Mesothelial cell of epicardium (in vitro differentiated cells): ENCODE measurements at regions not wholly inside any gene's neighbourhood (a gene's known extent, or its start where the extent isn't known, plus 50 kb on each side); places are given as distances from the start of the nearest gene placed in this dataset.

Experiments used
- DNase-seq, 2 experiments: peaks; one replicate each; pipeline ENCODE4 v3.0.0; 2021; ENCODE audit warnings: low spot score in 2 of 2; ENCODE audit not compliant: unreplicated experiment in 2 of 2
- H3K27ac Mint-ChIP-seq: 2 replicates; pipeline ENCODE4 v1.8.0; 2021; ENCODE audit warnings: mixed read lengths
- H3K27me3 Mint-ChIP-seq: 2 replicates; pipeline ENCODE4 v1.8.0; 2021; ENCODE audit warnings: low read depth, mixed read lengths
- H3K36me3 Mint-ChIP-seq: 2 replicates; pipeline ENCODE4 v1.8.0; 2021; ENCODE audit warnings: mixed read lengths
- H3K4me1 Mint-ChIP-seq: 2 replicates; pipeline ENCODE4 v1.8.0; 2021; ENCODE audit warnings: mixed read lengths
- H3K4me3 Mint-ChIP-seq: 2 replicates; pipeline ENCODE4 v1.8.0; 2021; ENCODE audit warnings: mild to moderate bottlenecking, moderate library complexity, mixed read lengths
- H3K9me3 Mint-ChIP-seq: 2 replicates; pipeline ENCODE4 v1.8.0; 2021; ENCODE audit warnings: mixed read lengths
- CTCF ChIP-seq: fragments of 200-600 bp; sonication (generic); IDR thresholded peaks from one replicate; pipeline ENCODE4 v1.5.0; 2021; ENCODE audit warnings: antibody characterized with exemption; ENCODE audit not compliant: unreplicated experiment

- H3K4me1 Mint-ChIP-seq, result peaks cover 6% of the 10 kb centered on the region
- no peak overlapping the region for H3K4me3 Mint-ChIP-seq
- DNase-seq, result no peak
- no peaks in the 10 kb centered on the region for H3K9me3 Mint-ChIP-seq
- H3K27me3 Mint-ChIP-seq, result no peaks in the 10 kb centered on the region
- H3K36me3 Mint-ChIP-seq, result no peaks in the 10 kb centered on the region
- no peak for TF ChIP-seq CTCF
- H3K27ac Mint-ChIP-seq, result no peak overlapping the region
These were observed 342.8 kb downstream of the RAPGEF2 start for GRCh38 chr4:159445692-159446091.

- H3K27me3 Mint-ChIP-seq, result no peaks in the 10 kb centered on the region
- peak; percentile 67 for TF ChIP-seq CTCF
- peak in 1 of 2 experiments; percentile 38 for DNase-seq
- no peaks in the 10 kb centered on the region for H3K36me3 Mint-ChIP-seq
- no peak overlapping the region for H3K4me3 Mint-ChIP-seq
- no peak overlapping the region for H3K27ac Mint-ChIP-seq
- no peaks in the 10 kb centered on the region for H3K9me3 Mint-ChIP-seq
- peaks cover 6% of the 10 kb centered on the region for H3K4me1 Mint-ChIP-seq
These were observed 343.5 kb downstream of the RAPGEF2 start for GRCh38 chr4:159446266-159446976.

GRCh38 chr4:159447296-159447695, 344.4 kb downstream of the RAPGEF2 start:
- no peaks in the 10 kb centered on the region for H3K27me3 Mint-ChIP-seq
- no peak for DNase-seq
- peaks cover 6% of the 10 kb centered on the region for H3K4me1 Mint-ChIP-seq
- H3K36me3 Mint-ChIP-seq, result no peaks in the 10 kb centered on the region
- H3K4me3 Mint-ChIP-seq, result no peak overlapping the region
- TF ChIP-seq CTCF, result no peak
- H3K27ac Mint-ChIP-seq, result no peak overlapping the region
- no peaks in the 10 kb centered on the region for H3K9me3 Mint-ChIP-seq

GRCh38 chr4:159451006-159451405, 348.1 kb downstream of the RAPGEF2 start:
- no peaks in the 10 kb centered on the region for H3K9me3 Mint-ChIP-seq
- no peak for TF ChIP-seq CTCF
- H3K27ac Mint-ChIP-seq, result no peak overlapping the region
- no peak overlapping the region for H3K4me3 Mint-ChIP-seq
- H3K27me3 Mint-ChIP-seq, result no peaks in the 10 kb centered on the region
- peaks cover 3% of the 10 kb centered on the region for H3K4me1 Mint-ChIP-seq
- DNase-seq, result no peak
- H3K36me3 Mint-ChIP-seq, result no peaks in the 10 kb centered on the region

GRCh38 chr4:159455675-159456237, 352.9 kb downstream of the RAPGEF2 start:
- H3K4me1 Mint-ChIP-seq, result peaks cover 3% of the 10 kb centered on the region
- H3K27me3 Mint-ChIP-seq, result no peaks in the 10 kb centered on the region
- H3K36me3 Mint-ChIP-seq, result no peaks in the 10 kb centered on the region
- peak; percentile 44 for TF ChIP-seq CTCF
- no peak overlapping the region for H3K27ac Mint-ChIP-seq
- no peaks in the 10 kb centered on the region for H3K9me3 Mint-ChIP-seq
- no peak for DNase-seq
- H3K4me3 Mint-ChIP-seq, result peak overlapping the region; percentile 13
